Right hindlimb (tissue), 1 donor: ENCODE measurements at regions not wholly inside any gene's neighbourhood (a gene's known extent, or its start where the extent isn't known, plus 50 kb on each side); places are given as distances from the start of the nearest gene placed in this dataset.

Experiments used
- DNase-seq: peaks from one replicate; pipeline ENCODE4 v3.0.0-alpha.2; 2018

DNA sequence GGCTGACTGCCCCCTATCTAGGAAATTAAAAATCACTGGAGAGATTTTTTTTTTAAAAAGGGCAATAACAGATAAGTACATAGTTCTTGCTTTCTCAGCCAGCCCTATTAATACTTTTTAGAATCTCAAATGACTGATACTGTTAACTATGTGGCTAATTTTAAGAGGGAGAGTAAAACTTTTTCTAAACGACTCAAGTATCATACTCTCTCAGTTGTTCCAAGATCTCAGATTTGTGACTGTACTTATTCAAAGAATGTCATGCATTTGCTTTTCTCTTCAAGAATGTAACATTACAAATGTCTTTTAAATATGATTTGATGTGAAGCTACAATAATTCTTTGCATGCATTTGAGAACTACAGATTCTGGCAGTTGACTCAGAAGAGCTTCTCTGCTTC, 55.4 kb upstream of the RAB11FIP2 start:
- DNase-seq: no peak

DNA sequence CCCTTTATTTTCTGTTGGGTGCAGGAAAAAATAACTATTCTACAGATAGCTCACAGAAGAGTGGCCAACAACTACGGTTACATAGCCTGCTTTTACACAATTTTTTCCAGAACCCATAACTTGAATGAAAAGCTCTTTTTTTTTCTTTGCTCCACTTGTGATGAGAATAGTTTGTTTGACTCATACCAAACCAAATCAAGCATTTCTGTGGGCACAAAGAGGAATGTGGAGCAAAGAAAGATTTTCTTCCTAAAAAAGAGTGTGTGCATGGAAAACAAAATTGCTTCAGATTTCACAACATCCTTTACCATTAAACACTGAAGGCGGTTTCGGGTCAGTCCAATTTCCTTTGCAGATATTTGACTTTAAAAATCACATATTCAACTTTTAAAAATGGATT, 54.8 kb upstream of the RAB11FIP2 start:
- no peak for DNase-seq
